ENCODE measurements at regions not wholly inside any gene's neighbourhood (a gene's known extent, or its start where the extent isn't known, plus 50 kb on each side); places are given as distances from the start of the nearest gene placed in this dataset.

DNA sequence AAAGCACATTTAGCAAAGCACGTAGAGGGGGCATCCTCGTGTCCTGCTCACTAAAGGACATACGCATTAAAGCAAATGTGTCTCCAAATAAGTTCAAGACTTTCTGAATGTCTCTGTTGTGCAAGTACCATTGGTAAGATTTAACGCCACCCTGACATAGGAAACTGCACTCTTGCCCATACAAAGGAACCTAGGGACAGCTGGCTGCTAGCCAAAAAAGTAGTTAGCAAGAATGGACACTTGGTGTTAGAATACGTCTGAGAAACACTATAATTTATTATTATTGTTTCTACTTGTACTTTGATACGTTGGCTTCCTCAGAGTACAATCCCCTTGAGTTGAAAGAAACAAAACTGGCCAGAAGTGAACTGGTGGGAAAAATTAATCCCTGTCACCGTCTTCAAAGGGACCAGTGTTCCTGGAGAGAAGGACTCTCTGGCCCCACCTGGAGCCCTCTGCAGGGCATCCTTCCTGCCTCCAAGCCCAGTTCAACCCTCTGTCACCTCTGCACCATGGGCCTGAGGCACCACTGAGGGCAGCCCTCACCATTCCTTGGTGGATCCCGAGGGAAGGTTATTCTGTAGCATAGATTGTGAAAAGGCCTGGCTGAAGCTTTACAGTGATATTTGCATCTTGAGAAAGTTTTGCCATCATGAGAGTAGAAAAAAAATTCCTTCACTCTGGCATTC is 51.4 kb upstream of the APCDD1 start:
- no peak for DNase-seq

GRCh38 chr18:10403708-10404107 is 50.7 kb upstream of the APCDD1 start:
- DNase-seq = no peak

GRCh38 chr18:10404168-10404567 is 50.3 kb upstream of the APCDD1 start:
- no peak for DNase-seq

Data from NCI-H187 treated with DMSO at 0.1 percent for 48 hours (cell line).